Upper lobe of left lung (tissue), 4 donors: ENCODE measurements at regions not wholly inside any gene's neighbourhood (a gene's known extent, or its start where the extent isn't known, plus 50 kb on each side); places are given as distances from the start of the nearest gene placed in this dataset.

Experiments
- CTCF ChIP-seq, 6 experiments: fragments of 450-650 bp in 4 of 6; fragments of 200-600 bp in 2 of 6; sonication (generic) in 2 of 6; IDR thresholded peaks; one replicate each; pipeline ENCODE4 v1.5.1; 2016 to 2019; ENCODE audit warnings: antibody characterized with exemption in 6 of 6
- EP300 ChIP-seq, 4 donors: sonication (generic); formaldehyde crosslinking; IDR thresholded peaks; one replicate each; pipeline ENCODE4 v1.5.1; 2017; ENCODE audit warnings: antibody characterized with exemption in 4 of 4, control low read depth in 2 of 4
- POLR2A ChIP-seq, 4 donors: fragments of 450-650 bp; IDR thresholded peaks; one replicate each; pipeline ENCODE4 v1.5.1; 2016 to 2017; ENCODE audit warnings: antibody characterized with exemption in 4 of 4, mild to moderate bottlenecking in 2 of 4
- POLR2AphosphoS5 ChIP-seq, 2 donors: sonication (generic); formaldehyde crosslinking; IDR thresholded peaks; one replicate each; pipeline ENCODE4 v1.5.1; 2017; ENCODE audit warnings: antibody characterized with exemption in 2 of 2

DNA sequence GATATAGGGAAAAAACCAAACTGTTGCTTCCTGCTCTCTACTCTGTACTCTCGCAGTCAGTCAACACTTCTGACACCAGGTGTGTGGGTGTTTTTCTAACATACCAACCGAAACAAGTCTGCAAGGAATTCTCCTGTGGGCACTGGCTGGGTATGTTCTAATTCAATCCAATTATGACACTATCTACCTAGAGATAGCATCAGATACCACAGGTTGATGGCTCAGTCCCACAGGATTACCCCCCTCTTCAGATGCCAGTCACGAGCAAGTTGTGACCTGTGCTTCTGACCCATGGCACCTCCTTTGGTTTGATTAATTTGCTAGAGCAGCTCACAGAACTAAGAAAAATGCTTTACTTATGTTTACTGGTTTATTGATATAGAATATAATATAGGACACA is 78.3 kb downstream of the DYRK2 start:
- TF ChIP-seq CTCF (IDR thresholded peaks at IDR 0.05) (no peak), POLR2AphosphoS5 (IDR thresholded peaks at IDR 0.05) (no peak), POLR2A (IDR thresholded peaks at IDR 0.05) (no peak), EP300 (IDR thresholded peaks at IDR 0.05) (no peak)
